OCI-LY7 (cell line): ENCODE measurements at regions not wholly inside any gene's neighbourhood (a gene's known extent, or its start where the extent isn't known, plus 50 kb on each side); places are given as distances from the start of the nearest gene placed in this dataset.

Experiments used
- EZH2phosphoT487 ChIP-seq: fragments of 200-600 bp; sonication (generic); IDR thresholded peaks from 2 replicates; pipeline ENCODE4 v1.6.1; 2018; ENCODE audit warnings: low read depth, borderline replicate concordance, mild to moderate bottlenecking, mixed run types, antibody characterized with exemption, low read length, moderate library complexity, mixed read lengths
- TF ChIP-seq, protein P1 (sequence below): fragments of 200-600 bp; sonication (generic); conservative IDR thresholded peaks from 2 replicates; pipeline ENCODE4 v1.5.1; 2014; ENCODE audit warnings: mild to moderate bottlenecking, antibody characterized with exemption, low read length, moderate library complexity, mixed read lengths

DNA sequence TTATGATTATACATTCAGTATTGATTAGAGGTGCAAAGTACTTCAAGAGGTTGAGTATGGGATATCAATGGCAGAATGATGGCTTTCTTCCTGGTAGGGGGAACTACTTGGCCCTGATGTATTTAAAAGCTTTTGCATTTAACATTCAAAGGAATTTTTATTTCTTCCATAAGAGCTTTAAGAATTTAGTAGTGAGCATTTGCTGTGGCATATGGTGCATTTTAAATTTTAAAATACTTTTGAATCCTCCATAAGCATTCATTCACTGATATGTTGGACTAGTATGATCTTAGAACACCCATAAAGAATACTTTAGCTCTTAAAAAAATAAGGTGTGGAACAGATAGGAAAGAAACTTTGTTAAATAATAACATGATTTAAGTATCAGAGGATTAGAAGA is 191.9 kb upstream of the PPP1R3A start:
- TF ChIP-seq, protein P1, sequence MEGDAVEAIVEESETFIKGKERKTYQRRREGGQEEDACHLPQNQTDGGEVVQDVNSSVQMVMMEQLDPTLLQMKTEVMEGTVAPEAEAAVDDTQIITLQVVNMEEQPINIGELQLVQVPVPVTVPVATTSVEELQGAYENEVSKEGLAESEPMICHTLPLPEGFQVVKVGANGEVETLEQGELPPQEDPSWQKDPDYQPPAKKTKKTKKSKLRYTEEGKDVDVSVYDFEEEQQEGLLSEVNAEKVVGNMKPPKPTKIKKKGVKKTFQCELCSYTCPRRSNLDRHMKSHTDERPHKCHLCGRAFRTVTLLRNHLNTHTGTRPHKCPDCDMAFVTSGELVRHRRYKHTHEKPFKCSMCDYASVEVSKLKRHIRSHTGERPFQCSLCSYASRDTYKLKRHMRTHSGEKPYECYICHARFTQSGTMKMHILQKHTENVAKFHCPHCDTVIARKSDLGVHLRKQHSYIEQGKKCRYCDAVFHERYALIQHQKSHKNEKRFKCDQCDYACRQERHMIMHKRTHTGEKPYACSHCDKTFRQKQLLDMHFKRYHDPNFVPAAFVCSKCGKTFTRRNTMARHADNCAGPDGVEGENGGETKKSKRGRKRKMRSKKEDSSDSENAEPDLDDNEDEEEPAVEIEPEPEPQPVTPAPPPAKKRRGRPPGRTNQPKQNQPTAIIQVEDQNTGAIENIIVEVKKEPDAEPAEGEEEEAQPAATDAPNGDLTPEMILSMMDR: no peak
- no peak for TF ChIP-seq EZH2phosphoT487
